Thymus (tissue), 11 donors: ENCODE measurements at regions not wholly inside any gene's neighbourhood (a gene's known extent, or its start where the extent isn't known, plus 50 kb on each side); places are given as distances from the start of the nearest gene placed in this dataset.
"Not testable (repeated sequence)": the region's sequence is repeated elsewhere in the genome, so short reads cannot be mapped to it uniquely, and the experiment has no call there.

ENCODE experiments used
- DNase-seq, 9 donors: peaks; one replicate each; pipeline ENCODE4 v3.0.0-alpha.2; 2013; ENCODE audit warnings: low spot score in 9 of 9, low read depth in 6 of 9, missing footprints in 1 of 9
- H3K27ac ChIP-seq, 2 donors: one replicate each; pipeline ENCODE4 v1.5.1; 2013; ENCODE audit warnings: control low read depth in 1 of 2, low read depth in 1 of 2, low read length in 1 of 2, mild to moderate bottlenecking in 1 of 2, moderate library complexity in 1 of 2
- H3K27me3 ChIP-seq, 2 donors: one replicate each; pipeline ENCODE4 v1.5.1; 2013; ENCODE audit warnings: low read length in 1 of 2; ENCODE audit not compliant: control insufficient read depth in 2 of 2, insufficient read depth in 1 of 2
- H3K36me3 ChIP-seq, 2 donors: one replicate each; pipeline ENCODE4 v1.5.1; 2013; ENCODE audit warnings: low read length in 1 of 2, mild to moderate bottlenecking in 1 of 2, moderate library complexity in 1 of 2; ENCODE audit not compliant: control insufficient read depth in 2 of 2, insufficient read depth in 2 of 2
- H3K4me1 ChIP-seq, 2 donors: one replicate each; pipeline ENCODE4 v1.5.1; 2013; ENCODE audit warnings: low read length in 2 of 2; ENCODE audit not compliant: control insufficient read depth in 2 of 2, insufficient read depth in 2 of 2
- H3K4me3 ChIP-seq, 2 donors: one replicate each; pipeline ENCODE4 v1.5.1; 2013; ENCODE audit warnings: low read length in 2 of 2, control low read depth in 1 of 2, mild to moderate bottlenecking in 1 of 2
- H3K9me3 ChIP-seq, 2 donors: one replicate each; pipeline ENCODE4 v1.5.1; 2013; ENCODE audit warnings: low read length in 1 of 2, mild to moderate bottlenecking in 1 of 2; ENCODE audit not compliant: control insufficient read depth in 2 of 2, insufficient read depth in 1 of 2
- WGBS: extraction: QIAGEN DNeasy Blood & Tissue Kit; methylation state at CpG from one replicate; pipeline ENCODE4 v1.1.7; 2013; 5-methylcytosine and 5-hydroxymethylcytosine counted together
- donor health status: healthy.

DNA sequence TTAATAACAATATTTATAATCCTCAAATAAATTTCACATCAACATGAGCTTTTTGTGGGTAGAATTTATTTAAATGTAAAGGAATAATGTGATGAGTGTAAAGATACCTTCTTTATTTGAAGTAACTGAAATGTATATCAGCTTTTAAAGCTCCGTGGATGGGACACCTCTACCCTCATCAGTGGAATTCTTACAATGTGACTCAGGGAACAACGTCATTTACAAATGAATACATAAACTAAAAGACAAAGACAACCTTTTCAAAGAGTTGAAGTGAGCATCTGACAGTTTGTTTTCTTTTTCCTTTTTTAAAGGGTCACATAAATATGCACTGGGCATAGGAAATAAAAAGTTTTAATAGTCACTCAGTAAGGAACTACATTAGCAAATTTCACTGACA lies 1127.0 kb upstream of the CRIM1 start:
- Histone ChIP-seq H3K4me1 (no peaks in the 10 kb centered on the region), H3K36me3 (no peaks in the 10 kb centered on the region), H3K4me3 (no peak overlapping the region), H3K9me3 (no peaks in the 10 kb centered on the region), H3K27me3 (no peaks in the 10 kb centered on the region), H3K27ac (no peak overlapping the region)
- 32% methylated on average over 2 of the region's 2 CpGs for WGBS
- DNase-seq: no peak

DNA sequence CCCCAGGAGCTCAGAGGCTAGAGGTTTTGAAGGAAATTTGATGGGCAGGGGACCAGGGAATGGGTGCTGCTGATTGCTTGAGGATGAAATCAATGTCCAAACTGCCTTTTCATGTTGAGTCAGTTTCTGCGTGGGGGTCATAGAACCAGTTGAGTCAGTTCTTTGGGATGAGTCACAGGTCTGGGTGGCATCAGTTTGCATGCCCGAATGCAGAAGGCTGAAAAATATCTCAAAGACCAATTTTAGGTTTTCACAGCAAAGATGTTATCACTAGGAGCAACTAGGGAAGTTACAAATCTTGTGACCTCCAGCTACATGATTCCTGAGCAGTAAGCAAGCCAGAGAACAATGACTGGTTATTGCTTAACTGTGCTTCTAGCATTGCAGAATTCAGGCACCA lies 1135.1 kb upstream of the CRIM1 start:
- no peak overlapping the region for H3K4me3 ChIP-seq
- no peak for DNase-seq
- H3K27me3 ChIP-seq: no peaks in the 10 kb centered on the region
- no peak overlapping the region for H3K27ac ChIP-seq
- WGBS: 79% methylated on average over 2 of the region's 2 CpGs
- peaks cover 0 to 7% of the 10 kb centered on the region in 2 donors for H3K9me3 ChIP-seq
- no peaks in the 10 kb centered on the region for H3K4me1 ChIP-seq
- H3K36me3 ChIP-seq: no peaks in the 10 kb centered on the region

DNA sequence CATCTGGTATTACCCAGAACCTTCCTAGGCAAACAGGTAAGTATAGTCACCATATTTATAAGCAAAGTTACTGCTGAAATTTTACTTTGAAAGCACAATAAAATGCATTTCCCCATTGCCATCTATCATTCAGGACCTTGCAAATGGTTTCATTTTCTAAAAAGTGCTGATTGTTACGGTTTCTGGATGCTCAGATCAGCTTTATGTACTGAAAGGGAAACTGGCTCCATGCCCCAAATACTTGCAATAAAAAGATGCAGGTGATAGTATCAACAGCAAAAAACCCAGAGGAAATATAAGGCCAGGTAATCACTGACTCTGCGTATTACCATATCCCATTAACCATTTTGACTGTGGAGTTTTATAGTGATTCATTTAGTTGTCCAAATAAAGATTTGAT lies 1150.7 kb upstream of the CRIM1 start:
- Histone ChIP-seq H3K27ac (no peak overlapping the region), H3K27me3 (no peaks in the 10 kb centered on the region), H3K9me3 (no peaks in the 10 kb centered on the region), H3K36me3 (no peaks in the 10 kb centered on the region), H3K4me1 (no peaks in the 10 kb centered on the region), H3K4me3 (no peak overlapping the region)
- WGBS: 86% methylated on average over 2 of the region's 2 CpGs
- DNase-seq: no peak

DNA sequence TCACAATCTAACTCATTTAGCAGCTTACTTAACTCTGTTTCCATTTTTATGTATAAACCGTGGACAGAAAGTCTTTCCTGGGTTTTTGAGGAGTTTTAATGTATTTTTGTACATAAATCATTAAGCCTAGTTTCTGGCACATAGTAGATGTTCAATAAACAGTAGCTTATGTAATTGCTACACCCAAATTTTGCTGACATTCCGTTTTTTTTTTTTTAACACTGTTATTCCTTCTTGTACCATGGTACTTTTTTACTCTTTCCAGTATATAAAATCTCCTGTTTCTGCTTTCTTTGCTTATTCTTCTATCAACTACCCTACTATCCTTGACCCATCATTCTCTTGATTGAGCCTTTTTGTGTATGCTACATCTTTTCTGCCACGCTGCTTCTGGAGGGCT lies 1151.3 kb upstream of the CRIM1 start:
- Histone ChIP-seq H3K4me3 (no peak overlapping the region), H3K27ac (no peak overlapping the region), H3K4me1 (no peaks in the 10 kb centered on the region), H3K36me3 (no peaks in the 10 kb centered on the region), H3K9me3 (no peaks in the 10 kb centered on the region), H3K27me3 (no peaks in the 10 kb centered on the region)
- 84% methylated on average over 3 of the region's 3 CpGs for whole genome bisulfite sequencing
- no peak for DNase-seq

DNA sequence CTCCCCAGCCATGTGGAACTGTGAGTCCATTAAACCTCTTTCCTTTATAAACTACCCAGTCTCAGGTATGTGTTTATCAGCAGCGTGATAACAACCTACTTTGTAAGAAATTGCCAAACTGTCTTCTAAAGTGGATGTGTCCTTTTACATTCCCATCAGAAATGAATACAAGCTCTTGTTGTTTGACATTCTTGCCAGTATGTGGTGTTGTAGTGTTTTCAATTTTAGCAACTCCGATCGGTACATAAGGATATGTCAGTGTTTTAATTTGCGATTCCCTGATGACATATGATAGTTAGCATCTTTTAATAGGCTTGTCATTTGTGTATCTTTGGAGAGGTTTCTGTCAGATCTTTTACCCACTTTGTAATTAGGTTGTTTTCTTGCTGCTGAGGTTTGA lies 1156.3 kb upstream of the CRIM1 start:
- WGBS: 94% methylated on average over 4 of the region's 4 CpGs
- Histone ChIP-seq H3K4me1 (no peaks in the 10 kb centered on the region), H3K27ac (no peak overlapping the region), H3K36me3 (no peaks in the 10 kb centered on the region), H3K9me3 (peaks cover 0 to 6% of the 10 kb centered on the region in 2 donors), H3K27me3 (no peaks in the 10 kb centered on the region), H3K4me3 (no peak overlapping the region)
- DNase-seq: no peak

DNA sequence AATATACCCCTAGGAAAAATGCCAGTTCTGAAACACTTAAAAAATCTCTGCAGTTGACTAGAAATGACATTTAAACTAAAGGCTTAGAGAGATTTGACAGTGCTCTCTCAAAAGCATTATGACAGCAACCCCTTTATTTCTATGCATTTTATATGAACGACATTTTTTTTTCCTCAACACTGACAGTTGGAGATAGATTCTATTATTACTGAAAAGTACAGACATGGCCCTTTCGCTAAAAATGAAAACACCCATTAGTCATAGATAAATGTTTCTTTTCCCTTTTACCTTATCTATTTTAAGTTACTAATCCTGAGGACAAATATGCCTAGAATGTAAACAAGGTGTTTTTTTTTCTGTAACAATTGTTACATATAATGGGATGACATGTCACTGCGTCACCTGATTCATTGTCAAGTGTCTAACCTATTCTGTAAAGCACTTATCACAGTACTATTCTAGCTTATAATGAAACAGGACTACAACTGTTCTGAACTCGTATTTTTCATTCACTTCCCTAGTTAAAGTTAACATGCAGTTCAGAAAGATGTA lies 1169.6 kb upstream of the CRIM1 start:
- DNase-seq: no peak
- H3K9me3 ChIP-seq: no peaks in the 10 kb centered on the region
- H3K4me1 ChIP-seq: no peaks in the 10 kb centered on the region
- no peak overlapping the region for H3K27ac ChIP-seq
- H3K4me3 ChIP-seq: no peak overlapping the region
- no peaks in the 10 kb centered on the region for H3K27me3 ChIP-seq
- 70% methylated on average over 4 of the region's 4 CpGs for WGBS
- H3K36me3 ChIP-seq: no peaks in the 10 kb centered on the region

DNA sequence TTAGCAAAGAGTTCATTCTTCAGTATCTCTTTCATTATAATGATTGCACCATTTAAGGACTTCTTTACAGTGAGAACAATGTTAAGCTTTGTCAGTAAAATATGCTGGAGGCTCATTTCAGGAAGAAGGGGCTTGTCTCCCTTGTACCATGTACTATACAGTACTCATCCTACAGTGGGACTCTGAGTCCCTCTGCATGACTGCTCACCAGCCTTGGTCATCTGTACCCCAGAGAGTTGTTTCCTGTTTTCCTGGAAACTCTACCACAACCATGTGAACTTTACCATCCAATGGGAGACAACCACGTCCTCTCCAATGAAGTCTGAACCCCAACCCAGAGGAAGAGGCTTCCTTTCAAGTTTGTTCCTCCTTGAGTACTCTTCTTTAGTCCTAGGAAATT lies 1171.1 kb upstream of the CRIM1 start:
- H3K4me3 ChIP-seq: no peak overlapping the region
- 69% methylated on average over 1 of the region's 1 CpG for WGBS
- H3K36me3 ChIP-seq: no peaks in the 10 kb centered on the region
- H3K27me3 ChIP-seq: no peaks in the 10 kb centered on the region
- no peaks in the 10 kb centered on the region for H3K9me3 ChIP-seq
- H3K27ac ChIP-seq: no peak overlapping the region
- H3K4me1 ChIP-seq: no peaks in the 10 kb centered on the region
- DNase-seq: no peak

DNA sequence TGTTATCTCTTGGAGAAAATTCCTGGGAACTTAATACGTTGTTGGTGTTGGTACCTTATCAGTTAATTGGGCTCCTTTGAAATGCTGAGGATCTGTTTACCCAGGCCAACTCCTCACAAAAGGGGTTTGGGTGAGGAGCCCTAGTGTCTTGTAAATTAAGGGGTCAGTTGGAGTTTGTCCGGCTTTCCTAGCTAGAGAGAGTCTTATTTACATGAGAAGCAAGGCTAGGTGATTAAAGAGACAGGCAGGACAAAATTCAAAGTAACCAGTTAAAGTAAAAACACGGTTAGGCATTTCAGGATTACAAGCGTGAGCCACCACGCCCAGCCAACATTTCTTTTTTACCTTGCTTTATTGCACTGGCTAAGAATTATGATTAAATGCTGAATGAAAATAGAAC lies 1178.9 kb upstream of the CRIM1 start:
- WGBS: 55% methylated on average over 5 of the region's 5 CpGs
- H3K9me3 ChIP-seq, H3K27me3 ChIP-seq, H3K4me1 ChIP-seq, H3K27ac ChIP-seq, DNase-seq, H3K4me3 ChIP-seq, H3K36me3 ChIP-seq: not testable (repeated sequence)

DNA sequence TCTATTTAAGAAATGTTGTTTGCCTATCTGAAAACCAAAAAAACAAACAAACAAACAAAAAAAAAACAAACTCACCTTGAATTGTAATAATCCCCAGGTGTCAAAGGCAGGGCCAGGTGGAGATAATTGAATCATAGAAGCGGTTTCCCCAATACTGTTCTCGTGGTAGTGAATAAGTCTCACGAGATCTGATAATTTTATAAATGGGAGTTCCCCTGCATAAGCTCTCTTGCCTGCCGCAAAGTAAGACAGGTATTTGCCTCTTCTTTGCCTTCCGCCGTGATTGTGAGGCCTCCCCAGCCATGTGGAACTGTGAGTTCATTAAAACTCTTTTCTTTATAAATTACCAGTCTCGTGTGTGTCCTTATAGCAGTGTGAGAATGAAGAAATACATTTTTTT lies 1180.7 kb upstream of the CRIM1 start:
- H3K27ac ChIP-seq: no peak overlapping the region
- H3K9me3 ChIP-seq: no peaks in the 10 kb centered on the region
- no peaks in the 10 kb centered on the region for H3K27me3 ChIP-seq
- DNase-seq: no peak
- H3K4me1 ChIP-seq: no peaks in the 10 kb centered on the region
- 92% methylated on average over 7 of the region's 7 CpGs for WGBS
- H3K36me3 ChIP-seq: no peaks in the 10 kb centered on the region
- H3K4me3 ChIP-seq: no peak overlapping the region

DNA sequence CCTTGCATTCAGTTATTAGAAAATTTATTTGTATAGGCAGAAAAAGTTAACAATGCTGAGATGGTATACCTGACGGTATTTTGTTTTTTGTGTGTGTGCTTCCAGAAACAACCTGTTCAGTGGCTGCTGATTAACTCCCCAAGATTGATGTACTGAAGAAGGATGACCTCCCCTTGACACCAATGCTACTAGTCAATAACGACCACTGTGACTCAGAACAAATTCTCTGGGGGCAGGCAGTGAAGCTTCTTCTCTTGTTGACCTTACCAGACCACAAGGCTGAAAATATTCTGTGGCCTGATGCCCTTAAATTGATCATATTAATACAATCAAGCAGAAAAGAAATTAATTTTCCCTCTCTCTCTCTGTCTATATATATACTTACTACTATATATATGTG lies 1182.9 kb upstream of the CRIM1 start:
- H3K9me3 ChIP-seq: no peaks in the 10 kb centered on the region
- no peaks in the 10 kb centered on the region for H3K36me3 ChIP-seq
- H3K4me3 ChIP-seq: no peak overlapping the region
- WGBS: 59% methylated on average over 2 of the region's 2 CpGs
- no peak overlapping the region for H3K27ac ChIP-seq
- no peaks in the 10 kb centered on the region for H3K27me3 ChIP-seq
- no peaks in the 10 kb centered on the region for H3K4me1 ChIP-seq
- DNase-seq: no peak
